Stimulated activated CD4-positive, alpha-beta T cell treated with anti-CD3 and anti-CD28 coated beads, Interleukin-4, amount 100 ng/mL, for 1 hour (primary cell): ENCODE measurements at regions not wholly inside any gene's neighbourhood (a gene's known extent, or its start where the extent isn't known, plus 50 kb on each side); places are given as distances from the start of the nearest gene placed in this dataset.
"Not testable (repeated sequence)": the region's sequence is repeated elsewhere in the genome, so short reads cannot be mapped to it uniquely, and the experiment has no call there.

Source experiments
- DNase-seq: peaks from one replicate; pipeline ENCODE4 v3.0.0-alpha.2; 2020

- DNase-seq: no peak
Measured at GRCh38 chr6:153526479-153526878, 395.4 kb upstream of the RGS17 start.

DNA sequence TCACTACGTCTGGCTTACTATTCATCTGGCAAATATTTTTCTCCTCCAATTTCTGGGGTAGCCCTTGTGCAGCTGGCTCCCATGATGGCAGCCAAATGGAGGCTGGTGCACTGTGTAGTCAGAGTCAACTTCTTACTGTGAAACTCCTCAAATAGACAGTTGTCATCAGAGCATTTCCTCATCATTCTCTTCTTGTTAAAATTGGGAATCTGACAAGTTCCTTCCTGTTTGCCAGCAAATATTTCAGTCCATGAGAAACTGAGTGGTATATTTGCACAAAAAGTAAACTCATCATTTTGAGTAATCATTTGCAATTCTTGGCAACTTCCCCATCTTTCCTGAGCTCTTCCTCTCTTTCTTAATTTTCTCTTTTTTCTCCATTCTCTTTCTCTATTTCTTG lies 394.9 kb upstream of the RGS17 start:
- DNase-seq: no peak

DNA sequence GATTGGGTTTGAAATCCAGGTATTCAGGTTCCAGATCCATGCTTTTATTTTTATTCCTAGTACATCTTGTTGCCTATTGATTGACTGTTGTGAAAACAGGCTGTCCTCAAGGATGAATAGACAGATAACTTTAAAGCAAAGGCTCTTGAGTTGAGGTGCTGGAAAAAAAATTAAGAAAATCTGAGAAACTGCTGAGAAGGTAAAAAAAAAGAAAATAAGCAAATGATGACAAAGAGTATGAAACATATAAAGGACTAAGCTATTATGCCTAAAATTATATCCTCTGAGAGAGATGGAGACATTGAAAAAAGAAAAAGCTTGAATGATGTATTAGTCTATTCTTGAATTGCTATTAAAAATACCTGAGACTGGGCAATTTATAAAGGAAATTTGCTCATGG lies 392.3 kb upstream of the RGS17 start:
- DNase-seq: no peak

DNA sequence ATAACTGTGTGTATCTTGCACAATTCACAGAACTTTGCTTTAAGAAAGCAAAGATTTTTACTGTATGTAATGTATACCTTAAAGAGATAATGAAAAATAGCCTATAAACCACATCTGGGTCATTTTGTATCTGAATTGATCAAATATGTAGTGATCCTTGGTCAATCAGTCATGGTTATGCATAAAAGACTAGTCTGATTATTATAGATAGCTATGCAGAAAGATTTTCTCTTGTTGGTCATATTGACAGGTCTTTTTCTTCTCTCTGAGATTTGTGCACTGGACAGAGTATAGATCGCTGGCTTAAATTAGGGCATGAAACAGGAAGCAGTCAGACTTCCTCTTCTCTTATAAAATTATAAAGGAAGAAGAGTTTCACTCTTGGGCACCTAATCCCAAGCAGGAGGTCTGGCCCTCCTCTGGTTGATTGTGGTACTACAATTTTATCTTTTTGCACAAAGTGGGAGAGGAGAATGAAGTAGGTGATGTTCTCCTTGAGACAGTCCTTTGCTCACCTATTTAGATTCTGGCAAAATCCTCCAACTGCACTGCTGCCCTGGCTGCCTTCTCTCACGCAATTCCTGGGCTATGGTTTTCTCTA lies 380.9 kb upstream of the RGS17 start:
- DNase-seq: no peak

- no peak for DNase-seq
Measured at GRCh38 chr6:153503810-153504209, 372.7 kb upstream of the RGS17 start.

DNA sequence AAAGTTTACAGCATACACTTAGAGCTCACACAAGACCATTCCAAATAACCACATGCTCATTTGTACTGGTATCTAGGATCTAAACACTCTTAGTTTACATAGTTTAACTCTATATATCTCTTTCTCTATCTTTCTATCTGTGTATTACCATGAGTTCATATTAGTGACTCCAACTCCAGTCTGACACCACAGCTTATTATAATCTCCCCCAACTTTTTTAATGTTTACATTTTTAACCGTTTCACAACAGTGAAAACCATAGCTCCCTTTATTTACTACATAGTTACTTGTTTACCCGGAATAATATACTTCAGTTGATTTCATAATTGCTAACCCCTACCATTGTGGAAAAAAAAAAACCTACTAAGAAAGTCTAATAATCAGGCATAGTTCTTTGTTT lies 362.4 kb upstream of the RGS17 start:
- no peak for DNase-seq

- DNase-seq: no peak
Measured at GRCh38 chr6:153489479-153489878, 358.4 kb upstream of the RGS17 start.

DNA sequence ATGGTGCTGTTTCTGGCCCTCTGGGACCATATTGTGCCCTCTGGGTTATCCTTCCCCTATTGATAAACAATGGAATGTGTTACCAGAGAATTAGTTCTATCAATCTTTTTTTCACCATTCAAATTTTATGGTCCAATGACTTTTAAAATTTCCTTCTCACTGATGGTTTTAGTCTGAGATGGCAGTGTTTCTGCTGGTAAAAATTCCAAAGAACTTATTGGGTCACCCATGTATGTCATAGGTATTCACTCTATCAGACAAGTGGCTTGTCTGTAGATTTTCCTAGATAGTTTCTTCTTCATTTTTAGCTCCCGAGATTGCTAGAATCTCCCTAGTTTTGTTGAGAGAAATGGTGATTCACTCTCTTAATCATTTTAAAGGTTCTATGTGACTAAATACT lies 357.2 kb upstream of the RGS17 start:
- no peak for DNase-seq

DNA sequence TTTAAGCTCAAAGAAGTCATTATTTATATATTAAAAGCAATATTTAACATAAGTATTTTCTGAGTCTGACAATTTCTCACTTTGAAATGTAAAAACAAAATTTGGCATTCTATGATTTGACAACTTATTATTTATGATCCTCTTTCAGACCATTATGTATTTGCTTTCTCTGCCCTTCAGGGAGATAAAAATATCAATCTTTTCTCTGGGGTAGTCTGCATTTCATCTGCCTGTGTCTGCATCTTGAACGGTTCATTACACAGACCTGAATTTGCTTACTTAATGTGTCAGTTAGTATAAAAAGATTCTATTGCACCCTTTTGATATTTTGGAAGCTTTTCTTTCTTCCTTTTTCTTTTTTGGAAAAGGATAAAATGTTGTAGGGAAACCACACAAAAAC lies 354.0 kb upstream of the RGS17 start:
- no peak for DNase-seq

DNA sequence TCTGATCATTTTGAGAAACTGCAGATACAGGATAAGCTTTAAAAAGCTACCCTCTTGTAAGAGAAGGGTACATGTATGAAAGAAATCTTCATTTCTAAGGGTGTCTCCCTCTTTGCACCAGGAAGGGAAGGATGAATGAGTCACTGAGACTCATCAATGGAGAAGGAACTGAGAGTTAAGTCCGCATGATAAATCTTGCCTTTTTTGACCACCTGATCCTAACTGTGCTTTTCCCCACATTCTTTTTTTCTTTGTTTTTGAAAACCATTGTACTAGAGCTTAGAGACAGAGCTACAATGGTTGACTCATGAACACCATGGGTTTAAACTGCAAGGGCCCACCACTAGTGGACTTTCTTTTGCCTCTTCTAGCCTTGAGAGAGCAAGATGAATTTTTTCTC lies 353.0 kb upstream of the RGS17 start:
- no peak for DNase-seq

DNA sequence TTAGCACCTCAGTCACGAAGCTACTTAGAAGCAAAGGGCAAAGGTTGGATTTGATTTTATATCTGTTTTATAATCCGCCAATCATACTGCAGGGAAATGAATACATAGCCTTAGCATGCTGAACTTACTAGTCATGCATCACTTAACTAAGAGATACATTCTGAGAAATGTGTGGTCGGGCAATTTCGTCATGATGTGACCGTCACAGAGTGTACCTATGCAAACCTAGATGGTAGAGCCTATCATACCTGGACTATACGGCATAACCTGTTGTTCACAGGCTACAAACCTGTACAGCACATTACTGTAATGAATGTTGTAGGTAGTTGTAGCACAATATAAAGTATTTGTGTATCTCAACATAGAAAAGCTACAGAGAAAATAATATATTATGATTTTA lies 345.2 kb upstream of the RGS17 start:
- no peak for DNase-seq

GRCh38 chr6:153465050-153465449 lies 334.0 kb upstream of the RGS17 start:
- no peak for DNase-seq

DNA sequence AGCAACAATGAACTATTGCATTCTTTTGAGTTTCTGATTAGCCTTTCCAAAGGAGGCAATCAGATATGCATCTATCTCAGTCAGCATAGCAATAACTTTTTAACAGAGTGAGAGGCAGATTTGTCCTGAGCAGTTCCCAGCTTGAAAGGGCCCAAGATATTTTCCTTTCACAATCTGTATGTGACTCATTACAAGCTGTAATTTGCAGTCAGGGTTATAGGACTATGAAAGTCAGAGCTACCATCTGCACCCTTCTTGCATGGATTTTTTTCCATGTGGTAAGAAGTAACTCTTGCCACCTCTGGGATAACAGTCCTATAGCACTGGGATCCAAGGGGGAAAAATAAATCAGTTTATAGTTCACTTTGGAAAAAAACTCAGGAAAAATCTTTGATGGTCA lies 318.2 kb upstream of the RGS17 start:
- no peak for DNase-seq

- DNase-seq: not testable (repeated sequence)
Measured at GRCh38 chr6:153442749-153443148, 311.7 kb upstream of the RGS17 start.

- no peak for DNase-seq
Measured at GRCh38 chr6:153442096-153442495, 311.0 kb upstream of the RGS17 start.

GRCh38 chr6:153437193-153437592 lies 306.1 kb upstream of the RGS17 start:
- no peak for DNase-seq

- no peak for DNase-seq
Measured at GRCh38 chr6:153436351-153436750, 305.3 kb upstream of the RGS17 start.

DNA sequence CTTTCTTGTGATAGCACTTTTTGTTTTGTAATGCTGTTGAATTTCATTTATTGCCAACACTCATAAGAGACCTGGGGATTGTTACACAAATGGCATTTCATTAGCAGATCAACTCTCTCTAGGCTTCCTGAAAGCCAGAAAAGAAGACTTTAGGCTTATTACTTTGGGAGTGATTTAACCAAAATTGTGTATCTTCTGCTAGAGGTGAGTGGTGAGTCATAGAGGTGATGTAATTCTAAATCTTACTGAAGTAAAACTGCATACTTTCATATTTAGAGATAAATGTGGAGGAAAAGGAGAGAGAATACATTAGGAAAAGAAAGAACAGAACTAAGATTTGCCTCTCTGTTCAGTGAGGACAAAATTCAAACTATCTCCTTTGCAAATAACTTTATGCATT lies 304.7 kb upstream of the RGS17 start:
- no peak for DNase-seq

GRCh38 chr6:153425536-153425935 lies 294.5 kb upstream of the RGS17 start:
- DNase-seq: no peak

GRCh38 chr6:153424719-153425400 lies 293.8 kb upstream of the RGS17 start:
- DNase-seq: no peak

- no peak for DNase-seq
Measured at GRCh38 chr6:153412519-153412918, 281.4 kb upstream of the RGS17 start.

DNA sequence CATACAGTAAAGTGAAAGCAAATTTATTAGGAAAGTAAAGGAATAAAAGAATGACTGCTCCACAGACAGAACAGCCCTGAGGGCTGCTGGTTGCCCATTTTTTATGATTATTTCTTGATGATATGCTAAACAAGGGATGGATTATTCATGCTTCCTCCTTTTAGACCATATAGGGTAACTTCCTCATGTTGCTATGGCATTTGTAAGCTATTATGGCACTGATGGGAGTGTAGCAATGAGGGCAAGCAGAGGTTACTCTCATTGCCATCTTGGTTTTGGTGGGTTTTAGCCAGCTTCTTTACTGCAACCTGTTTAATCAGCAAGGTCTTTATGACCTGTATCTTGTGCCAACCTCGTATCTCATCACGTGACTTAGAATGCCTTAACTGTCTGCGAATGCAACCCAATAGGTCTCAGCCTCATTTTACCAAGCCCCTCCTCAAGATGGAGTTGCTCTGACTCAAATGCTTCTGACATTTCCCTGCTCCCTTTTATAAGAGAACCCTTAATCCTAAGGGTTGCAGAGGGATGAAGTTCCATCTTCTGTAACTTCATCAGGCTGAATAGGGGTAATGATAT lies 280.1 kb upstream of the RGS17 start:
- no peak for DNase-seq

DNA sequence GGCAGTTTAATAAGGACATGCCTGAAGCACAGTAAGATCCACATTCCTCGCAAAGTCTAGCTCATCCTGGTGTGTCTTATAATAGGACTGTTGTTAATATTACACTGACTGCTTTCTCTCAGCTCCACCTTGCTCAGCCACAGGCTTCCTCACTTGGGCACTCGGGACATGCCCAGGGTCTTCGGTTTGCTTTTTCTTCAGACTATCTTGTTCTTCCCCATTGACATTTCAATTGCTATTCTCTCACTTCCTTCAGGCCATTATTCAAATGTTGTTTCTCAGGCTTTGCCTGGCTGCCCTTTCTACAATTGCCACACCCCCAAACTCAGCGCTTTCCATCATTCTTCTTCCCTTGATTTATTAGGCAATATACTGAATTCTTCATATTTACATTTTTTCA lies 274.8 kb upstream of the RGS17 start:
- no peak for DNase-seq

DNA sequence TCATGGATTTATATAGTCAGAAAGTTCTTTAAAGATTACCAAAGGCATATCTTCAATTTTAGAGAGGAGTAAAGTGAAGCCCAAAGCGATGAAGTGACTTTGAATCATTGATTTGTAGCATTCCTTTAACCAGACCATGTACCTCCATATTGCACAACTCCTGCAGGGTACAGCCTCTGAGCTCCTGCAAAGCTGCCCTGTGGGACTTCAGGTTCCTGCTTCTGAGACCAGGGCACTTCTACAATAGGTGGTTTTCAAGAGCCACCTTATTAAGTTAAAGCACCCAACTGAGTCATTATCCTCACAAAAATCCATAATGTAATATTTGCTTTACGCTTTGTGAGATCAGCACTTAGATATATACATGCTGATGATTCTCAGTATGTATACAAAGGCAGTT lies 270.7 kb upstream of the RGS17 start:
- no peak for DNase-seq

DNA sequence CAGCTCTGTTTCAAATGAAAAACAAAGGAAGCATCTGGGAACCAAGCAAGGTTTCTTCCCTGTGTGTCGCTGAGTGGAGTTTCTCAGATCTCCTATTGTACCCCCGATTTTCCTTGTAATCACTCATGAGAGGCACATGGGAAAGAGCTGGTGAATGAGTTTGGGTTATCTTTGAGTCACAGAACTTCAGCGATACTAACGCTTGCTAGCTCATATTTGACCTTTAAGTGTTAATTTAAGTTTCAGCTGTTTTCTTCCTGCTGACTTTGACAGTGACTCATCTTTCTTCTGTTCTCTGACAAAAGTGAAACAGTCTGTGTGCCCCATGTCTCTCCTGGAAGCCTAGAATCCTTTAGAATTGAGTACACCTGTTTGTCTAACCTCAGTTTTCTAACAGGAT lies 261.1 kb upstream of the RGS17 start:
- no peak for DNase-seq
